ENCODE measurements at regions not wholly inside any gene's neighbourhood (a gene's known extent, or its start where the extent isn't known, plus 50 kb on each side); places are given as distances from the start of the nearest gene placed in this dataset.

- no peak for TF ChIP-seq CTCF (IDR thresholded peaks at IDR 0.05)
- no peak for TF ChIP-seq POLR2A (IDR thresholded peaks at IDR 0.05)
- TF ChIP-seq EP300 (IDR thresholded peaks at IDR 0.05), result no peak
These were observed 1529.1 kb upstream of the ADGRL3 start for GRCh38 chr4:59671037-59671436.

All from tibial nerve (tissue), 4 donors.